GM18505 (cell line): ENCODE measurements at regions not wholly inside any gene's neighbourhood (a gene's known extent, or its start where the extent isn't known, plus 50 kb on each side); places are given as distances from the start of the nearest gene placed in this dataset.

Experiments used
- ATAC-seq: cut with Tn5 transposase; IDR thresholded peaks from one replicate; pipeline ENCODE4 v1.9.1; 2021; ENCODE audit not compliant: unreplicated experiment
- POLR2A ChIP-seq: IDR thresholded peaks from 4 replicates; pipeline ENCODE4 v1.6.1; 2011; ENCODE audit warnings: borderline replicate concordance; ENCODE audit not compliant: insufficient read depth, insufficient read length; ENCODE audit errors: extremely low read depth

DNA sequence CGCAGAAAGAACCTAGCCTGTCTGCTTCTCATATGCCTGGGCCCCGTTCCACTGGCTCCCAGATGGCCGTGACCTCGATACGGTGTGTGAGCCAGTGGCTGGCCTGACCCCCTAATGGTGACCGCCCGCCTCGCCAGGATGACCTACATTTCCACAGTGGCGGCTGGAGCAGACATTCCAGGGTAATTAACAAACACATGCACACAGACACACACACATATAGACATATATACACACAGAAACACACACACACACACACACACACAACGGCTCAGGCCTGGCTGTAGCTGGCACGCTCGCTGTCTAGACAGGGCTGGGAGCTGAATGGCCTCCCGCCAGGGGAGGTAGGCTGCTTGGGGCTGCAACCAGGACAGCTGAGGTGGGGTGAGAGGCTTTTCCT, 227.1 kb downstream of the ANKRD60 start:
- no peak for TF ChIP-seq POLR2A
- ATAC-seq: no peak

DNA sequence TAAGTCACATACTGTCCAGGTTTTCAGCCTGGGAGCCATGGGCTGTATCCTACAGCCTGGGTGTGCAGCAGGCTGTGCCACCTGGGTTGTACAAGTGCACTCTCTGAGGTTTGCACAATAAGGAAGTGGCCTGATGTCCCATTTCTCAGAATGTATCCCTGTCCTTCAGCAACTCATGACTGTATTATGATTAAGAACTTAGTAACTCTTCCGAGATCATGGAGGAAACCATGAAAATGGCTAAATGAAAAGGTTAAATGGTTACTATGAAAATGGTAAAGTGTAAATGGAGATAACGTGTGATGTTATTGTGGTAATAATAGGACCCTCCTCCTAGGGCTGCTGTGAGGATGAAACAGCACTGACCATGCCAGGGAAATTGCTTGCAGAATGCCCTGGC, 227.6 kb downstream of the ANKRD60 start:
- TF ChIP-seq POLR2A: no peak
- no peak for ATAC-seq

DNA sequence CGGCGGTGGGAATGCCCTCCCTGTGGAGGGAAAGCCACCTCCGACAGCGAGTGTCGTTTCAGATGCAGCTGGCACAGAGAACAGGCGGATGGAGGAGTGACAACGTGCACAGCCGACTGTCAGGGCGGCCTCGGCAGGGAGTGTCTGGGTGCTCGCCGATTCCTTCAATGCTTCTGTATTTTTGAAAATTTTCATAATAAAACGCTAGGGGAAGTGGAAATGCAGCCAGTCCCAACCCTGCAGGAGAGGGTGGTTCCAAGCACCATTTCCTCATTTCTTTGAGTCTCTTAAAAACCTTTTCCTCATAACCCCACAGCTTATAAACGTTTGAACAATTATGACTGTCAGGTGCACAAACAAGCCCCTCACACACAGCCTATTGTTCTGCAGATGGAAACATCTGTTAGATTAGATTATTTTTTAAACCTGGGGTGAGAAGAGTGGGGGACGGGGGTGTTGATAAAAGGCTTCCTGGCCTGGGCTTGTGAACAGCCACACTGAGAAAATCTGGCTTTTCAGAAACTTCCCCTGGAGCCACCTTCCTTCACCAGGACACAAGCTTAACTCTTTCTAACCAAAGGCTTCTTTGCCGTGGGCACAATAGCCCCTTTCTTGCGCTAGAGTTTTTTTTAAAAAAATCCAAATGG, 228.9 kb downstream of the ANKRD60 start:
- no peak for TF ChIP-seq POLR2A
- ATAC-seq: no peak

DNA sequence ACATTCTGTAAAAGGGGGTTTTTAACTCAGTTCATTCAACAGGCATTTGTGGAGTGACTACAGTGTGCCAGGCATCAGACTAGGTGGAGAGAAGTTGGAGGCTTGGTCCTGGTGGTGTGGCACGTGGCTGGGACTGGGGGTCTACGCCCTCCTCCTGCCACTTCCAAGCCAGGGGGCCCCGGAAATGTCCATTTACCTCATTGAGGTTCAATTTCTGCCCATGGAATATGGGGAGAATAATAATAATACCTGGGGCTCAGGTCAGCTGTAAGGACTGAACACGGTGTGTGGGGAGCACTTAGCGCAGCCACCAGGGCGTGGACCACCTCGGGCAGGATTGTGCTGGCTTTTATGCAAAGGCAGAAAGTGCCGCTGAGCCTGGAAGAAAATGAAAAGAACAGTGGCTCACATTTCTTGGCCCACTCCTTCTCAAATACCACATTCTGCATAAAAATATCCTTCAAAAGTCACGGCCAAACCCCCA, 229.4 kb downstream of the ANKRD60 start:
- ATAC-seq: no peak
- TF ChIP-seq POLR2A: no peak

DNA sequence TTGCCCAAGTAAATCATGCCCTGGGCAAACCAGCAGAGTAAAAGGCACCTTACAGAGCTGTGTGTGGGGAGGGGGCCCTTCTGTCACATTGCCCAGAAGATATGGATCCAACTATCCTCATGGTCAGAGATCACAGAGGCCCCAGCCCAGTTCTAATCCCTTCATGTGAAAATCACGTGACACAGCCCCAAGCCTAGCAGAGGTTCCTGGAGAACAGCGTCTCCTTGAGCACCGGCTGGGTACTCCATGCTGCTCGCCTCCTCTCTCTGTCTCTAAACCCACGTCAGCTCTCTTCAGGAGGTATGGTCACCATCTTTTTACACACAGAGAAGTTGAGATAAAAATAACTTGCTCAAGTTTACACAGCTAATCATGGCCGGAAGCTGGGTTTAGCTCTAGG, 230.2 kb downstream of the ANKRD60 start:
- ATAC-seq: no peak
- no peak for TF ChIP-seq POLR2A

DNA sequence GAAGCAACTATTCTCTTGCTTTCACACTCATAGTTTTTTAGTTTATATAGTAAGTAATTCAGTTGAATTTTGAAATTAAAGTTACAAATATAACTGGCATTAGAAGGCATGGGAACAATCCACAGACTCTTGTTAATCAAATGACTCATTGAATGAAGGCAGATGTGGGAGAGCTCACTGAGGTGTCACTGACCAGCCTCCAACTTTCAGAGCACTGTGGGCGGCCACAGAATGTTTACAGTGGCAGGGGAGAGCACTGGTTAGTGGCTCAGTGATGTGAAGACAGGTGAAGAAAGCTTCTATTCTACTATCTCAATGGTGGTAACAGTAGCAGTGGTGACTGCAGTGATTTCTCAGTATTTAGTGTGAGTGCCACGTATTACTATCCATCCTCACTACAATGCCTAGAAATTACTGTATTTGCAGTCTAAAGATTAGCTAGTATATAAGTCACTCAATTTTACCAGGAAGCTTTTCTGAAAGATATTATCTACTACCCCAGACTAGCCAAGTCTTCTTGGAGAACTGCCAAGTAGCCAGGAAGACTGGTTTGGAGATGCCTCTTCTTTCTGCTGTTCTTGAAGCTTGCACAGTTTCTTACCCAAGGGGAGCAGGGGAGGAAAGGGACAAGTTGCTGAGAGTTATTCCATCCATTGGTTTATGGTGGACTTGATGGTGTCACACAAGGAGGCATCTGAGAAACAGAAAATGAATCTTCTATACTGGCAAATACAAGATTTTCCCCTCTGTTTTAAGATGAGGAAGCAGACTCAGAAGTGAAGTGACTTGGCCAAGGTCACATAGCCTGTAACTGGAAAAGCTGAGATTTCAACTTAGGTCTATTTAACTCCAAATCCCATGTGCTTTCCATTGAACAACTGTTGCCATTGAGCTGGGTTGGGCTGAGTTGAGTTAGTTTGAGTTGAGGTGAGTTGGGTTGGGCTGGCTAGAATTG, 231.2 kb downstream of the ANKRD60 start:
- no peak for TF ChIP-seq POLR2A
- ATAC-seq: no peak

DNA sequence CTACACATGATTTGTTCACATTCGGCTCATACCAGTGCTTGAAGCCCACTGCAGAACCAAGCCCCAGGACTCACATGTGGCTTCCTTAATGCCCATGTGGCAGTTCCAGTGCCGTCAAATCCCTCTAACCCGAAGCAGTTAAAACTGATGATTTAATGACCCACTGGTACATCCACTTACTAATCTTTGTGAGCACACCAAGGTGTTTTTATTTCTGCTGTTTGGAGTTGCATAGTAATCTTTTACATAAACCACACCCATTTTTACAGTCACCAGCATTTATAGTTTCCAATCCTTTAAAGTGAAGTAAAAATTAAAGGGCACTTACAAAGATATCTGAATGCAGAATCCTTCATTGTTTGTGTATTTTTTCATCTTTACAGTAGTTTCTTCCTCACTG, 232.0 kb downstream of the ANKRD60 start:
- no peak for ATAC-seq

DNA sequence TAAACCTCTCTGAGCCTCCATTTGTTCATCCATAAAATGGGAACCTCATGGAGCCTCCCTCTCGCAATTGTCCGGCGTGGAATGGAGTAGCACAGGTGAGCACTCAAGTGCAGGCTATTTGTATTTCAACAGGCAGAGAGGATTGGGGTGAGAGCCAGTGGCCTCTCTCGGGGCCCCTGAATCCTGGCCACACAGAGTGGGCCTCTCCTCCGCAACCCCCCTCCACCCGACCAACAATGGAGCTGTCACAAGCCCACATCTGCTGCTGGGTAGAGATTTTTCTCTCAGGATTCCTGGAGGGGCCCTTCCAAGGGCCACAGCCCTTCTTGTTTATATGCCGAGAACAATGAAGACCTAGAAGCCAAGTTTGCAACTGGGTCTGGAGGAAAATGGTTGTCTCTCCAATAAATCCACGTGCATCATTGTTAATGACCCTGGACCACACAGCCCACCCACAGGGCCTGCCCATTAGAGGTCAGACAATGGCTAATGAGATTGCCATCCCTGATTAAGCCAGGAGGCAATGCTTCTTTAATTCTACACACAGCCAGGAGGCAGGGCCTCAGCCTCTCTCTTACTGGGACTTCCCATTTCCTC, 233.0 kb downstream of the ANKRD60 start:
- no peak for TF ChIP-seq POLR2A
- no peak for ATAC-seq

More for the DNA sequence above, 232.0 kb downstream of the ANKRD60 start:
- TF ChIP-seq POLR2A: no peak

DNA sequence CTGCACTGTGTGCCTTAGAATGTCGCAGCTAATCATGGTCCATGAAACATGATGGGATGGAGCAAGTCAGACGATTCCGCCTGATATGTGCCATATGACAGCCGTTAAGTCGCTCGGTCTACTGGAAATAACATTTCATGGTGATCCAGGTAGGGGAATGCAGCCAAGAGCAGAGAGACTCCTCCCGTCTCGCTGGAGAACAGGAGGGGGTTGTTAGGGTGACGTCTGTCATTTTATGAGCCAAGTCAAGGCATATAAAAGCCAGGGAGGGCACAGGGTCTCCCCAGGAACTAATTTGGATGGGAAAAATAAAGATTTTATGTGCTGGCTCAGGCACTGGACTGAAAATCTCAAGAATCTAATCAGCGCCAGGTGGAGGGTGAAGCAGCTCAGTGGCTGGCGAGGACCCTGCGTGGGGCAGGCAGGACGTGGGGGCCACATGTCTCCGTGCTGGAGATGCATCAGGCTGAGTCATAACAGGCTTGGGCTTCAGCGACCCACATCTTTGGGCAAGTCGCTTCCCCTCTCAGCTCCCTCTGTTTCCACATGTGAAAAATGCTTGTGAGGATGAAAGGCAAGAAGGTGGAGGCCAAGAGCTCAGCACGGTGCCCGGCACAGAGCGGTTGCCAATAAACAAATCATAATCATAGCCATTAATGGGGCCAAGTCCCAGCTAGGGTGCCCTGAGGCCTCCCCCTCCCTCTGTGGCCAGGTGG, 234.6 kb downstream of the ANKRD60 start:
- no peak for ATAC-seq
- no peak for TF ChIP-seq POLR2A

DNA sequence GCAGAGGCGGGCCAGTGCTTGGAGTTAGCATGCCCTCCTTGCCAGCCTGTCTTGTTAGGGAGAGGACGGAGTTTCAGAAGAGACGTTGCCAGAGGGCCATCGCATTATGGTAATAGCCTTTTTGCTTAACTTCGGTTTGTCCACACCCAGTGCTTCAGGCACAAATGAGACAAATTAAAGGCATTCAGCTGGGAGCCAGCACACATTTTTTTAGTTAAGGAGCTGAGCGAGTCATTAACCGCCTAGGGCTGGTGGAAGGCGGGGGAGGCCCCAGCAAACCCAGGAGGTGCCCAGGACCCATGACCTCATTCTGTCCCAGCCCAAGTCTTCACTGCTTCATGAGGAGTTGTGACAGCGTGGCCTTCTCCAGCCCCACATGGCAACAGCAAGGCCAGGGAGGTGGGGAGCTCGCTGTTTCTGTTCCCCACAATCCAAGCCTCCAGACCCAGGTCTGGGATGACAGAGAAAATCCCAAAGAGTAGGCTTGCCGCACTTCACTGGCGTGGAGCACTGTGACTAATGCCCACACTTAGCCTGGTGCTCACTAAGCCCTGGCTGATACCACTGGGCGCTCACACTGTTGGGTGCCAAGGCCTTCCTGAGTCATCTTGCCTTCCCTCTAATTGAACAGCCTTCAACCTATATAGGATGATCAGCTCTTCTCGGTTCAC, 237.1 kb downstream of the ANKRD60 start:
- ATAC-seq: no peak
- TF ChIP-seq POLR2A: no peak

DNA sequence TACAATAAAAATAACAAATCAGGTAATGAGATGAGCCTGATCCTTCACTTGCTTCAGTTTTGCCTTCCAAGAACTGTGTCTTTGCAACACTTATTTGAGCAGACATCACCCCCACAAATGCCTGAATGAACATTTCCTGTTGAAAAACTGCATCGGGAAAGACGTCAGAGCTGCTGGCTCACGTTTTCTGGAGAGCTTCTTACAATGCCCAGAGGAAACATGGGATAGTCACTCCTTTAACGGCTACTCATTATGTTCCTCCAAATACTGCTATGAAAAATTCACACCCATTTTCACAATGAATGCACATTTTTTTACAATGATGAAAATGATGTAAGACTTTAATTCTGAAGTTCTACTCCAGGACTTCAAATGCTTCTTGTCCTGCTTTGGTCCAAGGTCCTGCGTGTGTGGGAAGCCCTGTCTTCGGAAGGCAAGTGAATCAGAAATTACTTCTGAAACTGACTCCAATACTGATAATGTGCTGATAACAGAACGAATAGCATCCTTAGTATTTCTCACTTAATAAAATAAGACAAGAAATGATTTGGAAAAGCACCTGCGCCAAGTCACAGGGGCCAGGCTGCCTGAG, 238.0 kb downstream of the ANKRD60 start:
- no peak for TF ChIP-seq POLR2A
- ATAC-seq: no peak

DNA sequence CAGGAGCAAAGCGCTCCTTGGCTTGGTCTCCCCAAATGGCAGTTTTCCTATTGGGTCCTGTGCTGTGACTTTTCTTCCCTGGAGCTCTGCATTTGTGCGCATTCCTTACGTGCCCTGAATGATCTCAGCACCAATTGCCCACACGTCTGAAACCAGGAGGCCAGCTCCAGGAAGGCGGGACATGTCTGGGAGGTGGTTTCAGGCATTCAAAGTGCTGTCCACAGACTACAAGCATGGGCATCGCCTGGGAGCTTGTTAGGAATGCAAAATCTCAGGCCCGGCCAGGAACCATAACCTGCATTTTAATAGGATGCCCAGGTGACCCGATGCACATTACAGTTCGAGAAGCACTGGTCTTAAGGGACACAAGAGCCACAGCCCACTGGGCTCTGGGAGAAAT, 239.6 kb downstream of the ANKRD60 start:
- no peak for TF ChIP-seq POLR2A
- no peak for ATAC-seq
